ENCODE measurements at regions not wholly inside any gene's neighbourhood (a gene's known extent, or its start where the extent isn't known, plus 50 kb on each side); places are given as distances from the start of the nearest gene placed in this dataset.

DNA sequence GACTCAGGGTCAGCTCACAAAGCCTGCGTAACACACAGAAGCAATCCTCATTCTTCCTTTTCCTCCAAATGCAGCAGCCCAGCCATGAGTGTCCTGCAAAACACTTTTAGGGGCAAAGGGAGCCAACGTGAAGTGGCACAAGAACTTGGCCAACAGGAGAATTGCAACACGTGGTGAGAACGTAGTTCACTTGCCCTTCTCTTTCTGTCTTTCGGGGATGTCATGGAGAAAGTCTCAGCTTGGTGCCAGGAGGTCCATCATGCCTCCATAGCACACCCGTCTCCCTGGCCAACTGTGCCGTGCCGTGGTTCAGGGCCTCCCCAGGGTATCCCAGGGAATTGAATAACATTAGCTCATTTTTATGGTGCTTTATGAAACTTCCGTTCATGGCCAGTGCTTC, 98.5 kb upstream of the ANO1 start:
- Histone ChIP-seq H3K79me2 (ENCODE audit: insufficient read depth, low read length) (no peaks in the 10 kb centered on the region), H3K36me3 (ENCODE audit: insufficient read depth, low read length) (no peaks in the 10 kb centered on the region), H2AFZ (ENCODE audit: low read depth, low read length) (no peak overlapping the region), H3K27ac (ENCODE audit: low read length) (no peak overlapping the region), H3K27me3 (ENCODE audit: insufficient read depth, low read length, poor library complexity) (peaks cover 3% of the 10 kb centered on the region), H3K9ac (ENCODE audit: low read depth, low read length) (no peak overlapping the region), H3K4me2 (ENCODE audit: insufficient read depth, low read length) (no peak overlapping the region), H3K4me3 (ENCODE audit: low read depth in 1 of 2, low read length in 2 of 2) (no peak overlapping the region), H3K4me1 (ENCODE audit: insufficient read depth, low read length) (no peaks in the 10 kb centered on the region), H4K20me1 (ENCODE audit: insufficient read depth, low read length) (no peaks in the 10 kb centered on the region), H3K9me3 (ENCODE audit: insufficient read depth, low read length, severe bottlenecking) (no peaks in the 10 kb centered on the region)
- TF ChIP-seq EZH2 (IDR thresholded peaks at IDR 0.05; ENCODE audit: borderline replicate concordance, low read depth, low read length, severe bottlenecking), result no peak
- TF ChIP-seq, protein P1, sequence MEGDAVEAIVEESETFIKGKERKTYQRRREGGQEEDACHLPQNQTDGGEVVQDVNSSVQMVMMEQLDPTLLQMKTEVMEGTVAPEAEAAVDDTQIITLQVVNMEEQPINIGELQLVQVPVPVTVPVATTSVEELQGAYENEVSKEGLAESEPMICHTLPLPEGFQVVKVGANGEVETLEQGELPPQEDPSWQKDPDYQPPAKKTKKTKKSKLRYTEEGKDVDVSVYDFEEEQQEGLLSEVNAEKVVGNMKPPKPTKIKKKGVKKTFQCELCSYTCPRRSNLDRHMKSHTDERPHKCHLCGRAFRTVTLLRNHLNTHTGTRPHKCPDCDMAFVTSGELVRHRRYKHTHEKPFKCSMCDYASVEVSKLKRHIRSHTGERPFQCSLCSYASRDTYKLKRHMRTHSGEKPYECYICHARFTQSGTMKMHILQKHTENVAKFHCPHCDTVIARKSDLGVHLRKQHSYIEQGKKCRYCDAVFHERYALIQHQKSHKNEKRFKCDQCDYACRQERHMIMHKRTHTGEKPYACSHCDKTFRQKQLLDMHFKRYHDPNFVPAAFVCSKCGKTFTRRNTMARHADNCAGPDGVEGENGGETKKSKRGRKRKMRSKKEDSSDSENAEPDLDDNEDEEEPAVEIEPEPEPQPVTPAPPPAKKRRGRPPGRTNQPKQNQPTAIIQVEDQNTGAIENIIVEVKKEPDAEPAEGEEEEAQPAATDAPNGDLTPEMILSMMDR (IDR thresholded peaks at IDR 0.05; ENCODE audit: borderline replicate concordance, extremely low read depth, low read length, poor library complexity, severe bottlenecking), result no peak
- ATAC-seq (ENCODE audit: insufficient read depth, low read depth) (no peak), DNase-seq (no peak)

DNA sequence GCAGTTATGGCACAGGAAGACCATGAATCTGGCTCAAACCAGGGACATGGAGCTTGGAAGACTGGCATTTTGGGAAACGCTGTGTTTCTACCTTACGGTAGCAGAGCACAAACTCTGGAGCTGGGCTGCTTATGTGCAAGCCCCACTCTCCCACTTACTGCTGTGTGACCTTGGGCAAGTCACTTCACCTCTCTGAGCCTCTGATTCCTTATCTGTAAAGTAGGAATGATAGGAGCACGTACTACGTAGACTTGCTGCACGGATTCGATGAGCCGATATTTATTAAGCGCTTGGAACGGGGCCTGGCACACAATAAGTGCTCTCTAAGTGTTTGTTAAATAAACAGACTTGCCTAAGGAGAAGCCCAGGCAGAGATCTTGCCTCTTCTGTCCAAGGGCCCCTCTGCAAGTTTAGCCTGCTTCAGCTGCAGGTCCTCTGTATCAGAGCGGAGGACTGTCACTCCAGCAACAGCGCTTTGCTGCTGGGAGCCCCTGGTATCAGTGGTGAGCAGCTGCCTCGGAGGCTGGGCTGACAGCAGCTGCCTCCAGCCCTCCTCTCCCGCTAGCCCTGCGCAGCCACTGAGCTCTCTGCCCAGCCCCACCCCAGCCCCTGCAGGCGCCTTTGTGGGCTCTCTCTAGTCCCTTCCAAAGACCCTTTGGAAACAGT, 96.9 kb upstream of the ANO1 start:
- no peak for DNase-seq
- TF ChIP-seq, protein P1 (IDR thresholded peaks at IDR 0.05; ENCODE audit: borderline replicate concordance, extremely low read depth, low read length, poor library complexity, severe bottlenecking), result no peak
- no peak for TF ChIP-seq EZH2 (IDR thresholded peaks at IDR 0.05; ENCODE audit: borderline replicate concordance, low read depth, low read length, severe bottlenecking)

DNA sequence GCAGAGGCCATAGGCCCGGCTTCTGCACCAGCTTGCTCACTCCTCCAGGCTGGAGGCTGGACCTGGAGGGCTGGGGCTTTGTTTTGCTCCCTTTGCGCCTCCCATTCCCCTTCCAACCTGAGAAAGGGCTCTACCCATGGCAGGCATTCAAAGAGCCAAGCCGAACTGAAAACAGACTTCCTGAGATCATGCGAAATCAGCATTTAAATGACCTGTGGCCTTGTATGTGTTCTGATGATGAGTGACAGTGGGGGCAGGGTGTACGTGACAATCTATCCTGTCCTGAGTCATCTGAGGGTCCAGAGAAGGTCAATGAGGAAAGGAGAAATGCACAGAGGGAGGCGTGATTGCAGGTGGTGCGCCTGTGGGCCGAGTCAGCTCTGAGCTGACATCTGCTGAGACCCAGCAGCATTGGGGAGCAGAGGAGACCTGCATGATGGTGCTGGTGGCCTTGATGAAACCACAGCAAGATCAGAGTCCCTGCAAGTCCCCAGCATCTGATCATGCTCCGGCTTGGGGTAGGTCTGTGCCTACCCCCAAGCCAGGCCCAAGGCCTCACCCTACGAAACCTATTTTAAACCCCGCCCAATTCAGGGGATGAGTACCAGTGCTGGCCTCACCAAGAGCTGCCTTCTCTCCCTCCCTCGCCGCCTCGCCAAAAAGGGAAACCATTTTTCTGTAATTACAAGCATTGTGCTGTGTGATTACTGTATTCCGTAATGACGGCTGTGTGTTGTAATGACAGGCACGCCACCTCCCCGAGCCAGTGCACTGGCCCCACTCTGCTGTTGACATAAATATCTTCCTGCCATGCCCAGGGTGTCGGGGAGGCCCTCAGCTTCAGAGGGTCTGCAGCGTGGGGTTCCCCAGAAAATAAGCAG, 95.2 kb upstream of the ANO1 start:
- no peak overlapping the region for H2AFZ ChIP-seq (ENCODE audit: low read depth, low read length)
- H3K4me3 ChIP-seq (ENCODE audit: low read depth in 1 of 2, low read length in 2 of 2), result no peak overlapping the region
- no peak overlapping the region for H3K27ac ChIP-seq (ENCODE audit: low read length)
- no peak for TF ChIP-seq EZH2 (IDR thresholded peaks at IDR 0.05; ENCODE audit: borderline replicate concordance, low read depth, low read length, severe bottlenecking)
- no peaks in the 10 kb centered on the region for H3K79me2 ChIP-seq (ENCODE audit: insufficient read depth, low read length)
- no peaks in the 10 kb centered on the region for H3K9me3 ChIP-seq (ENCODE audit: insufficient read depth, low read length, severe bottlenecking)
- no peaks in the 10 kb centered on the region for H3K4me1 ChIP-seq (ENCODE audit: insufficient read depth, low read length)
- peaks cover 3% of the 10 kb centered on the region for H3K27me3 ChIP-seq (ENCODE audit: insufficient read depth, low read length, poor library complexity)
- ATAC-seq (ENCODE audit: insufficient read depth, low read depth) (no peak), DNase-seq (no peak)
- H3K9ac ChIP-seq (ENCODE audit: low read depth, low read length), result no peak overlapping the region
- no peaks in the 10 kb centered on the region for H4K20me1 ChIP-seq (ENCODE audit: insufficient read depth, low read length)
- no peaks in the 10 kb centered on the region for H3K36me3 ChIP-seq (ENCODE audit: insufficient read depth, low read length)
- no peak overlapping the region for H3K4me2 ChIP-seq (ENCODE audit: insufficient read depth, low read length)

More for the DNA sequence above, 96.9 kb upstream of the ANO1 start:
- H3K79me2 ChIP-seq (ENCODE audit: insufficient read depth, low read length), result no peaks in the 10 kb centered on the region
- H3K36me3 ChIP-seq (ENCODE audit: insufficient read depth, low read length), result no peaks in the 10 kb centered on the region
- H2AFZ ChIP-seq (ENCODE audit: low read depth, low read length), result no peak overlapping the region
- peaks cover 3% of the 10 kb centered on the region for H3K27me3 ChIP-seq (ENCODE audit: insufficient read depth, low read length, poor library complexity)
- no peak overlapping the region for H3K4me3 ChIP-seq (ENCODE audit: low read depth in 1 of 2, low read length in 2 of 2)
- H3K27ac ChIP-seq (ENCODE audit: low read length), result no peak overlapping the region
- no peaks in the 10 kb centered on the region for H3K9me3 ChIP-seq (ENCODE audit: insufficient read depth, low read length, severe bottlenecking)
- no peak overlapping the region for H3K9ac ChIP-seq (ENCODE audit: low read depth, low read length)
- ATAC-seq (ENCODE audit: insufficient read depth, low read depth), result no peak
- H3K4me1 ChIP-seq (ENCODE audit: insufficient read depth, low read length), result no peaks in the 10 kb centered on the region
- no peak overlapping the region for H3K4me2 ChIP-seq (ENCODE audit: insufficient read depth, low read length)
- H4K20me1 ChIP-seq (ENCODE audit: insufficient read depth, low read length), result no peaks in the 10 kb centered on the region

DNA sequence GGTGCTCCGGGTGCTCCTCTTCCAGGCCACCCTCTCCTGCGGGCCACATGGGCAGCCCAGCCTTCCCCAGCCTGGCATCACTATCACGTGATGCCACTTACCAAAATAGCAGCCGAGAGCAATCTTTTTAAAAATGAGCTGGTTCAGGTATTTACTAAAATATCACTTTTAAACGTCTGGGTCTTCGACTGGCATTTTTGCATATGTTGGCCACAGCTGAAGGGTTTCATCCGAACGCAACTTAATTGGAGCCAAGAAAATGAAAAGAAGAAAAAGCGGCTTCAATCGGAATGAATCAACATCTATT, 94.6 kb upstream of the ANO1 start:
- peaks cover 3% of the 10 kb centered on the region for H3K27me3 ChIP-seq (ENCODE audit: insufficient read depth, low read length, poor library complexity)
- no peaks in the 10 kb centered on the region for H3K36me3 ChIP-seq (ENCODE audit: insufficient read depth, low read length)
- TF ChIP-seq EZH2 (IDR thresholded peaks at IDR 0.05; ENCODE audit: borderline replicate concordance, low read depth, low read length, severe bottlenecking), result no peak
- TF ChIP-seq, protein P1 (IDR thresholded peaks at IDR 0.05; ENCODE audit: borderline replicate concordance, extremely low read depth, low read length, poor library complexity, severe bottlenecking), result no peak
- ATAC-seq (ENCODE audit: insufficient read depth, low read depth) (no peak), DNase-seq (no peak)
- no peaks in the 10 kb centered on the region for H4K20me1 ChIP-seq (ENCODE audit: insufficient read depth, low read length)
- H3K4me3 ChIP-seq (ENCODE audit: low read depth in 1 of 2, low read length in 2 of 2), result no peak overlapping the region
- H2AFZ ChIP-seq (ENCODE audit: low read depth, low read length), result no peak overlapping the region
- H3K79me2 ChIP-seq (ENCODE audit: insufficient read depth, low read length), result no peaks in the 10 kb centered on the region
- no peaks in the 10 kb centered on the region for H3K9me3 ChIP-seq (ENCODE audit: insufficient read depth, low read length, severe bottlenecking)
- no peak overlapping the region for H3K4me2 ChIP-seq (ENCODE audit: insufficient read depth, low read length)
- no peaks in the 10 kb centered on the region for H3K4me1 ChIP-seq (ENCODE audit: insufficient read depth, low read length)
- no peak overlapping the region for H3K27ac ChIP-seq (ENCODE audit: low read length)
- H3K9ac ChIP-seq (ENCODE audit: low read depth, low read length), result no peak overlapping the region

Data from DND-41 (cell line).